ENCODE measurements at regions not wholly inside any gene's neighbourhood (a gene's known extent, or its start where the extent isn't known, plus 50 kb on each side); places are given as distances from the start of the nearest gene placed in this dataset.

- no peak for DNase-seq (ENCODE audit: low read depth)
Measured at GRCh38 chr5:88144219-88145001, 124.2 kb downstream of the TMEM161B start.

GRCh38 chr5:88143693-88144218 lies 124.9 kb downstream of the TMEM161B start:
- DNase-seq (ENCODE audit: low read depth), result no peak

GRCh38 chr5:88142886-88143692 lies 125.6 kb downstream of the TMEM161B start:
- DNase-seq (ENCODE audit: low read depth), result no peak

GRCh38 chr5:88142636-88142885 lies 126.1 kb downstream of the TMEM161B start:
- DNase-seq (ENCODE audit: low read depth), result no peak

- DNase-seq (ENCODE audit: low read depth), result peak; percentile 61
Measured at GRCh38 chr5:88140856-88141752, 127.5 kb downstream of the TMEM161B start.

GRCh38 chr5:88140396-88140855 lies 128.2 kb downstream of the TMEM161B start:
- DNase-seq (ENCODE audit: low read depth), result no peak

GRCh38 chr5:88130211-88130815 lies 138.3 kb downstream of the TMEM161B start:
- DNase-seq (ENCODE audit: low read depth), result no peak

GRCh38 chr5:88128813-88129212 lies 139.8 kb downstream of the TMEM161B start:
- no peak for DNase-seq (ENCODE audit: low read depth)

- DNase-seq (ENCODE audit: low read depth), result no peak
Measured at GRCh38 chr5:88119535-88120125, 149.0 kb downstream of the TMEM161B start.

- no peak for DNase-seq (ENCODE audit: low read depth)
Measured at GRCh38 chr5:88118179-88118578, 150.5 kb downstream of the TMEM161B start.

GRCh38 chr5:88117546-88117945 lies 151.1 kb downstream of the TMEM161B start:
- no peak for DNase-seq (ENCODE audit: low read depth)

- DNase-seq (ENCODE audit: low read depth), result no peak
Measured at GRCh38 chr5:88116396-88116795, 152.2 kb downstream of the TMEM161B start.

GRCh38 chr5:88115211-88115610 lies 153.4 kb downstream of the TMEM161B start:
- DNase-seq (ENCODE audit: low read depth), result no peak

GRCh38 chr5:88113429-88113828 lies 155.2 kb downstream of the TMEM161B start:
- no peak for DNase-seq (ENCODE audit: low read depth)

- no peak for DNase-seq (ENCODE audit: low read depth)
Measured at GRCh38 chr5:88109818-88110217, 158.8 kb downstream of the TMEM161B start.

GRCh38 chr5:88108490-88109279 lies 160.0 kb downstream of the TMEM161B start:
- DNase-seq (ENCODE audit: low read depth), result no peak

- no peak for DNase-seq (ENCODE audit: low read depth)
Measured at GRCh38 chr5:88094906-88095496, 173.6 kb downstream of the TMEM161B start.

- no peak for DNase-seq (ENCODE audit: low read depth)
Measured at GRCh38 chr5:88094403-88094802, 174.2 kb downstream of the TMEM161B start.

- no peak for DNase-seq (ENCODE audit: low read depth)
Measured at GRCh38 chr5:88093765-88094164, 174.9 kb downstream of the TMEM161B start.

- DNase-seq (ENCODE audit: low read depth), result no peak
Measured at GRCh38 chr5:88092958-88093605, 175.6 kb downstream of the TMEM161B start.

Data from HS-27A (cell line).